C4-2B (cell line): ENCODE measurements at regions not wholly inside any gene's neighbourhood (a gene's known extent, or its start where the extent isn't known, plus 50 kb on each side); places are given as distances from the start of the nearest gene placed in this dataset.

Experiments used
- CTCF ChIP-seq: fragments of 450-650 bp; conservative IDR thresholded peaks from 2 replicates; pipeline ENCODE4 v1.5.1; 2017; ENCODE audit warnings: mild to moderate bottlenecking
- ZFX ChIP-seq: fragments of 450-650 bp; IDR thresholded peaks from 2 replicates; pipeline ENCODE4 v1.6.1; 2017

- TF ChIP-seq CTCF (no peak), ZFX (no peak)
These were observed 609.7 kb downstream of the TLL1 start for GRCh38 chr4:166482758-166483157.
